ENCODE measurements at regions not wholly inside any gene's neighbourhood (a gene's known extent, or its start where the extent isn't known, plus 50 kb on each side); places are given as distances from the start of the nearest gene placed in this dataset.

DNA sequence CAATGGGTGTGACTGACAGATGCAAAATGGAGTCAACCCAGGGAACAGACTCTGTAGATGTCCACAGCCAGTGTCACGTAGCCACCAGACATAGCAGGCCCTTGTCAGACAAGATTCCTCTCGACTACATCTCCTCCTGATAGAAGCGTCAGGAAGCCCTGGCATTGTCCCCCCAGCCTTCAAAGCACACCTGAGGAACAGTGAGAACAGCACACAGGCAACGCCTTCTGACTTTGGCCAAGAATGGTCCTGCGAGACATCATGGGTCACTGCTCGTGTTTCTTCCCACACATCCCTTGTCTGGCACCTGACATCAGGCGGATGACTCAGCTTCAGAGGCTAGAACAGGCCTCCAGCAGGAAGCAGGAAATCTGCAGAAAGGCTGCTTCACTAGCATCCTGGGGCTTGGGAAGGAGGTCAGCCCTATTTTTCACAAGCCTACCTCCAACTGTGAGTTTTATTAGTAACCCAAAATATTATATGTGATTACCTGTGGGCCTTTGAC, 52.8 kb upstream of the GPR26 start:
- H2AFZ ChIP-seq (ENCODE audit: low read depth, low read length): no peak overlapping the region
- no peak overlapping the region for H3K4me3 ChIP-seq (ENCODE audit: low read depth in 1 of 2, low read length in 2 of 2)
- no peak overlapping the region for H3K27ac ChIP-seq (ENCODE audit: low read length)
- H3K79me2 ChIP-seq (ENCODE audit: insufficient read depth, low read length): no peaks in the 10 kb centered on the region
- H3K36me3 ChIP-seq (ENCODE audit: insufficient read depth, low read length): no peaks in the 10 kb centered on the region
- TF ChIP-seq, protein P1, sequence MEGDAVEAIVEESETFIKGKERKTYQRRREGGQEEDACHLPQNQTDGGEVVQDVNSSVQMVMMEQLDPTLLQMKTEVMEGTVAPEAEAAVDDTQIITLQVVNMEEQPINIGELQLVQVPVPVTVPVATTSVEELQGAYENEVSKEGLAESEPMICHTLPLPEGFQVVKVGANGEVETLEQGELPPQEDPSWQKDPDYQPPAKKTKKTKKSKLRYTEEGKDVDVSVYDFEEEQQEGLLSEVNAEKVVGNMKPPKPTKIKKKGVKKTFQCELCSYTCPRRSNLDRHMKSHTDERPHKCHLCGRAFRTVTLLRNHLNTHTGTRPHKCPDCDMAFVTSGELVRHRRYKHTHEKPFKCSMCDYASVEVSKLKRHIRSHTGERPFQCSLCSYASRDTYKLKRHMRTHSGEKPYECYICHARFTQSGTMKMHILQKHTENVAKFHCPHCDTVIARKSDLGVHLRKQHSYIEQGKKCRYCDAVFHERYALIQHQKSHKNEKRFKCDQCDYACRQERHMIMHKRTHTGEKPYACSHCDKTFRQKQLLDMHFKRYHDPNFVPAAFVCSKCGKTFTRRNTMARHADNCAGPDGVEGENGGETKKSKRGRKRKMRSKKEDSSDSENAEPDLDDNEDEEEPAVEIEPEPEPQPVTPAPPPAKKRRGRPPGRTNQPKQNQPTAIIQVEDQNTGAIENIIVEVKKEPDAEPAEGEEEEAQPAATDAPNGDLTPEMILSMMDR (IDR thresholded peaks at IDR 0.05; ENCODE audit: borderline replicate concordance, extremely low read depth, low read length, poor library complexity, severe bottlenecking): no peak
- TF ChIP-seq EZH2 (IDR thresholded peaks at IDR 0.05; ENCODE audit: borderline replicate concordance, low read depth, low read length, severe bottlenecking): no peak
- H3K9ac ChIP-seq (ENCODE audit: low read depth, low read length): no peak overlapping the region
- H4K20me1 ChIP-seq (ENCODE audit: insufficient read depth, low read length): no peaks in the 10 kb centered on the region
- H3K4me1 ChIP-seq (ENCODE audit: insufficient read depth, low read length): no peaks in the 10 kb centered on the region
- H3K4me2 ChIP-seq (ENCODE audit: insufficient read depth, low read length): no peak overlapping the region
- no peak for ATAC-seq (ENCODE audit: insufficient read depth, low read depth)
- DNase-seq: no peak
- H3K27me3 ChIP-seq (ENCODE audit: insufficient read depth, low read length, poor library complexity): peaks cover 4% of the 10 kb centered on the region
- no peaks in the 10 kb centered on the region for H3K9me3 ChIP-seq (ENCODE audit: insufficient read depth, low read length, severe bottlenecking)

DNA sequence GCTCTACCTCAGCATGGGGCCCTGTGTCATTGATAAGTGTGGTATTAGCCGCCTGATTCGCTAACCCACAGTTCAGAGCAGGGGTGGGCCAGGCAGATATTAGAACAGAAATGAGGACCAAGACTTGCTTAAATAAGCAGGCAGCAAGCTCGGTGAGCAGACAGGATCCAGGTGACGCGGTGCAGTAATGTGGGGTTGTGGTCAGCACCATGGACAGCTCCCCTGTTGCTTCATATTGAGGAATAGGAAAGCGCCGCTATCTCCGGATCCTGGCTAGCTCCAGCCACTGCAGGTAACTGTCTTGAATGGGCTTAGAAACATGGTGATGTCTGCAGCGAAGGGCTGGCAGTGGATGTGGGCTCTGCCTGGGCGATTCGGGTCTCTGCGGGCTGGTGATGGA, 51.3 kb upstream of the GPR26 start:
- Histone ChIP-seq H3K9me3 (ENCODE audit: insufficient read depth, low read length, severe bottlenecking) (no peaks in the 10 kb centered on the region), H3K4me2 (ENCODE audit: insufficient read depth, low read length) (no peak overlapping the region), H3K9ac (ENCODE audit: low read depth, low read length) (no peak overlapping the region), H3K79me2 (ENCODE audit: insufficient read depth, low read length) (no peaks in the 10 kb centered on the region), H3K27ac (ENCODE audit: low read length) (no peak overlapping the region), H2AFZ (ENCODE audit: low read depth, low read length) (no peak overlapping the region), H3K4me1 (ENCODE audit: insufficient read depth, low read length) (no peaks in the 10 kb centered on the region), H4K20me1 (ENCODE audit: insufficient read depth, low read length) (no peaks in the 10 kb centered on the region), H3K36me3 (ENCODE audit: insufficient read depth, low read length) (no peaks in the 10 kb centered on the region), H3K4me3 (ENCODE audit: low read depth in 1 of 2, low read length in 2 of 2) (no peak overlapping the region), H3K27me3 (ENCODE audit: insufficient read depth, low read length, poor library complexity) (no peaks in the 10 kb centered on the region)
- DNase-seq: peak; percentile 70
- peak; percentile 76 for ATAC-seq (ENCODE audit: insufficient read depth, low read depth)
- no peak for TF ChIP-seq EZH2 (IDR thresholded peaks at IDR 0.05; ENCODE audit: borderline replicate concordance, low read depth, low read length, severe bottlenecking)
- TF ChIP-seq, protein P1 (IDR thresholded peaks at IDR 0.05; ENCODE audit: borderline replicate concordance, extremely low read depth, low read length, poor library complexity, severe bottlenecking): no peak

Data from DND-41 (cell line).